Urinary bladder (tissue), 3 donors: ENCODE measurements at regions not wholly inside any gene's neighbourhood (a gene's known extent, or its start where the extent isn't known, plus 50 kb on each side); places are given as distances from the start of the nearest gene placed in this dataset.

Experiments used
- DNase-seq: peaks from one replicate; pipeline ENCODE4 v3.0.0-alpha.2; 2015; ENCODE audit errors: extremely low spot score
- H3K27ac ChIP-seq: one replicate; pipeline ENCODE4 v1.5.1; 2013; ENCODE audit warnings: low read depth, mild to moderate bottlenecking, moderate library complexity
- H3K36me3 ChIP-seq: one replicate; pipeline ENCODE4 v1.6.1; 2013; ENCODE audit warnings: mild to moderate bottlenecking, moderate library complexity; ENCODE audit not compliant: insufficient read depth
- H3K4me1 ChIP-seq: one replicate; pipeline ENCODE4 v1.6.1; 2013; ENCODE audit warnings: mild to moderate bottlenecking, moderate library complexity; ENCODE audit not compliant: insufficient read depth
- H3K4me3 ChIP-seq: one replicate; pipeline ENCODE4 v1.5.1; 2013; ENCODE audit warnings: low read depth, low read length
- WGBS: extraction: QIAGEN DNeasy Blood & Tissue Kit; methylation state at CpG from one replicate; pipeline ENCODE4 v1.1.7; 2013; 5-methylcytosine and 5-hydroxymethylcytosine counted together
- donor health status: healthy with polysubstance abuse.
- donor health status: healthy.

GRCh38 chr9:78566948-78567675 is 270.2 kb downstream of the PSAT1 start:
- no peak overlapping the region for H3K4me3 ChIP-seq
- 88% methylated on average over 5 of the region's 5 CpGs for WGBS
- DNase-seq: no peak

DNA sequence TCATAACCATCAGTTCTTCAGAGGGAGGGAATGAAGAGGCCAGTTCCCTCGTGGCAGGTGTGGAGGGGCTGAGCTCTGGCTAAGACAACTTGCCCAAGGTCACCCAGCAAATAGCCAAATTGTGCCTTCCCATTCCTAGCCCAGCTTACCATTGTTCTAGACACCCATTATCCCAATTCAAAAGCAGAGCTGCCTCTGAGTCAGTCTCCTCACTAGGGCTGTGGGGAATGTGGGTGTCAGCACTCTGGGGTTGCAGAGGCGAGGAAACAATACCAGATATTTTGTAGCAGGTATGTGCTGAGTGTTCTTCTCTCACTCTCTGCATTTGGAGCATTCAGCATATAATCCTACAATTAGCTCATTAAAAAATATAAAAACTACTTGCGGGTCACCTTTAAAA is 270.8 kb downstream of the PSAT1 start:
- WGBS: 88% methylated on average over 3 of the region's 3 CpGs
- H3K4me1 ChIP-seq: no peaks in the 10 kb centered on the region
- no peaks in the 10 kb centered on the region for H3K36me3 ChIP-seq
- H3K27ac ChIP-seq: no peak overlapping the region
- H3K4me3 ChIP-seq: no peak overlapping the region
- DNase-seq: no peak

More at GRCh38 chr9:78566948-78567675, 270.2 kb downstream of the PSAT1 start:
- no peak overlapping the region for H3K27ac ChIP-seq
- H3K36me3 ChIP-seq: no peaks in the 10 kb centered on the region
- no peaks in the 10 kb centered on the region for H3K4me1 ChIP-seq

GRCh38 chr9:78568774-78569173 is 271.8 kb downstream of the PSAT1 start:
- H3K4me1 ChIP-seq: no peaks in the 10 kb centered on the region
- H3K27ac ChIP-seq: no peak overlapping the region
- 93% methylated on average over 5 of the region's 5 CpGs for WGBS
- H3K4me3 ChIP-seq: no peak overlapping the region
- DNase-seq: no peak
- no peaks in the 10 kb centered on the region for H3K36me3 ChIP-seq

DNA sequence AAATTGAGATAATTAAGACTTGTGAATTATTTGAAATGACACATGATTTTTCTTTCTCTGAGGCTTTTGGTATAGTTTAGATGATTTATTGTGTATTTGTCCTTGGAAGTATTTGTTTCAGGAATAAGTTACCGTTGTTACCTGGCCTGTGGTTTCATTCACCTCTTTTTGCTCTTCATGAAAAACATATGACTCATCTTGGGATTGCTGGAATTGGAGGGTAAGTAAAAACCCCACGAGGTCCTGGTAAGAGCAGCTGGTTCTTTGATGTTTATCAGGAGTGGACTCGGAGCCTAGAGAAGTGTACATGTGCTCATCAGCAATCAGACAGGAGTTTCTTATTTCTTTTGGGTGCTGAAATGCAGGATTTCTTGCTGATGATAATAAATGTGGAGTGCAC is 275.3 kb downstream of the PSAT1 start:
- Histone ChIP-seq H3K4me1 (no peaks in the 10 kb centered on the region), H3K36me3 (no peaks in the 10 kb centered on the region), H3K4me3 (no peak overlapping the region), H3K27ac (no peak overlapping the region)
- 57% methylated on average over 3 of the region's 3 CpGs for WGBS
- no peak for DNase-seq

- Histone ChIP-seq H3K4me1 (no peaks in the 10 kb centered on the region), H3K27ac (no peak overlapping the region), H3K36me3 (no peaks in the 10 kb centered on the region), H3K4me3 (no peak overlapping the region)
- WGBS: 92% methylated on average over 1 of the region's 1 CpG
- no peak for DNase-seq
Observed at GRCh38 chr9:78573205-78573604, 276.3 kb downstream of the PSAT1 start.

- no peaks in the 10 kb centered on the region for H3K36me3 ChIP-seq
- no peak for DNase-seq
- H3K4me1 ChIP-seq: no peaks in the 10 kb centered on the region
- H3K4me3 ChIP-seq: no peak overlapping the region
- 86% methylated on average over 4 of the region's 4 CpGs for WGBS
- H3K27ac ChIP-seq: no peak overlapping the region
Observed at GRCh38 chr9:78573669-78574068, 276.7 kb downstream of the PSAT1 start.

DNA sequence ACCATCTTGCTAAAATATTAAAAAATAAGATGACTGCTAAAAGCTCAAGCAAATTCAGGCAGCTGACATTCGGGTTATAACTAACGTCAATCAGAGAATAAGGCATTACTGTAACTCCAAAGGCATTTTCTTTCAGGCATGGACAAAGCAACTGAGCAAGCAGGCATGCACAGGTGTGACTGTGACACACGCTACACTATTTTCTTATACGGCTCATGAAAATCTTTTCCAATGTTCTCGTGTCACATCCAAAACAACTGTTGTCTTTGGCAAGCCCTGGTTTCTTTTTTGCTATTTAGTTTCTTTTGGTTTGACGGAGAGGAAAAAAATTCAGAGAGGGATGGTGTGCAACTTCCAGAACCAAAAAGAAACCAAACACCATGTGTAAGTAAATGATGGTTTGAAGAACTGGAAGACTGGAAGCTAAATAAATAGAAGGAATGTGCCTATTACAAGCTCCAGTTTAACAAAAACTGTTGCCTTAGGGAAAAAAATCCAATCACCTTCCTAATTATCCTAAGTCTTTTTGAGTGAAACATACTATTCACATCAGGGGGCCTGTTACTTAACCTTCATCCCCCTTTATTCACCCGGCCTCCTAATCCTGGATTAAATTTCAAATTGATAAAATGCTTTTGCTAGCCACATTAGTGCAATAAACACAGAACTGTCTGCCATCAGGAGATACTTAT is 277.6 kb downstream of the PSAT1 start:
- WGBS: 67% methylated on average over 7 of the region's 7 CpGs

DNA sequence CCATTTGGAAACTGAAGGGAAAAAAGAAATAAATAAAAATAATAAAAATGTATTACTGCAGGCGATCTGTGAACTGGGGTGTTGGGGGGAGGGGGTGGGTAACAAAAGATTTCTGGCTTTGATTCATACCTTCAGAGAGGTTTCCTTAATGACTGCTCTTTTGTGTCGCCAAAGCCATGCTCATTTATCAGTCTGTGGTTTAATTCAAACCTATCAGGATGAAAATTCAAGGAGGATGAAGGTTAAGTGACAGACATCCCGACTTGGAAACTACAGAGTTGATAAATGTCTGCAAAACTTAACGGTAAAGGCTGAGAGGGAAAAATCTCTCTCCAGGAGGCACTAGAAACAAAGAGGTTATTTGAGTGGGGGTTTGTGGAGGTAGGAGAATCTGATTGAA is 278.2 kb downstream of the PSAT1 start:
- Histone ChIP-seq H3K4me3 (no peak overlapping the region), H3K4me1 (no peaks in the 10 kb centered on the region), H3K27ac (no peak overlapping the region), H3K36me3 (no peaks in the 10 kb centered on the region)
- DNase-seq: no peak
- WGBS: 60% methylated on average over 4 of the region's 4 CpGs

More for the DNA sequence above, 277.6 kb downstream of the PSAT1 start:
- no peak overlapping the region for H3K27ac ChIP-seq
- H3K4me1 ChIP-seq: no peaks in the 10 kb centered on the region
- H3K36me3 ChIP-seq: no peaks in the 10 kb centered on the region
- no peak overlapping the region for H3K4me3 ChIP-seq
- DNase-seq: no peak

- DNase-seq: no peak
- WGBS: 94% methylated on average over 3 of the region's 3 CpGs
- no peak overlapping the region for H3K27ac ChIP-seq
- H3K4me1 ChIP-seq: no peaks in the 10 kb centered on the region
- no peaks in the 10 kb centered on the region for H3K36me3 ChIP-seq
- no peak overlapping the region for H3K4me3 ChIP-seq
Observed at GRCh38 chr9:78575771-78576170, 278.8 kb downstream of the PSAT1 start.

GRCh38 chr9:78577156-78577906 is 280.4 kb downstream of the PSAT1 start:
- Histone ChIP-seq H3K36me3 (no peaks in the 10 kb centered on the region), H3K4me1 (no peaks in the 10 kb centered on the region), H3K27ac (peak overlapping the region; percentile 52), H3K4me3 (no peak overlapping the region)
- no peak for DNase-seq
- WGBS: 92% methylated on average over 5 of the region's 5 CpGs

- no peak for DNase-seq
- H3K27ac ChIP-seq: no peak overlapping the region
- WGBS: 59% methylated on average over 5 of the region's 5 CpGs
- H3K36me3 ChIP-seq: no peaks in the 10 kb centered on the region
- H3K4me1 ChIP-seq: no peaks in the 10 kb centered on the region
- no peak overlapping the region for H3K4me3 ChIP-seq
Observed at GRCh38 chr9:78578072-78578471, 281.1 kb downstream of the PSAT1 start.

- no peaks in the 10 kb centered on the region for H3K4me1 ChIP-seq
- 91% methylated on average over 5 of the region's 5 CpGs for WGBS
- DNase-seq: no peak
- H3K4me3 ChIP-seq: no peak overlapping the region
- H3K27ac ChIP-seq: no peak overlapping the region
- H3K36me3 ChIP-seq: no peaks in the 10 kb centered on the region
Observed at GRCh38 chr9:78582821-78583220, 285.9 kb downstream of the PSAT1 start.

DNA sequence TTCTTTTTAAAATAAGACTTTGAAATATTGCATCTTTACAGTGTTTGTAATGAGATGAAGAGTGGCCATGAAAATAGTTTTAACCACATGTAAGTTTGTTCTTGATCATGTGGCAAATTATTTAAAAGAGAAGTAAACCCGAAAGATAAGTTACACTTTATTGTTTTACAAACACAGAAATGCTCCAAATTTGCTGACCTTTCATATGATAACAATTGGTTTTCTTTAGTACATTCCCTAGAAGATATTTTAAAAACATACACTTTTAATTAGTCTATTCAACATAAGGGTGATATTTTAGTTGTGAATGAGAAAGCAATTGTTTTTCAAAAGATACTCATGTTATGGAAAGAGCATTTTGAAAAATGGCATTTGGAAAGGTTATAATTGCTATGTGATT is 287.7 kb downstream of the PSAT1 start:
- Histone ChIP-seq H3K27ac (no peak overlapping the region), H3K4me1 (no peaks in the 10 kb centered on the region), H3K4me3 (no peak overlapping the region), H3K36me3 (no peaks in the 10 kb centered on the region)
- WGBS: 84% methylated on average over 1 of the region's 1 CpG
- no peak for DNase-seq

- H3K27ac ChIP-seq: no peak overlapping the region
- 87% methylated on average over 1 of the region's 1 CpG for WGBS
Observed at GRCh38 chr9:78585909-78586308, 289.0 kb downstream of the PSAT1 start.

More at GRCh38 chr9:78585909-78586308, 289.0 kb downstream of the PSAT1 start:
- Histone ChIP-seq H3K4me3 (no peak overlapping the region), H3K4me1 (no peaks in the 10 kb centered on the region), H3K36me3 (no peaks in the 10 kb centered on the region)
- no peak for DNase-seq
